Transverse colon (tissue), 4 donors: ENCODE measurements at regions not wholly inside any gene's neighbourhood (a gene's known extent, or its start where the extent isn't known, plus 50 kb on each side); places are given as distances from the start of the nearest gene placed in this dataset.
"Not testable (repeated sequence)": the region's sequence is repeated elsewhere in the genome, so short reads cannot be mapped to it uniquely, and the experiment has no call there.

Source experiments
- POLR2A ChIP-seq: fragments of 450-650 bp; IDR thresholded peaks from one replicate; pipeline ENCODE4 v1.6.1; 2016; ENCODE audit warnings: antibody characterized with exemption, mild to moderate bottlenecking, moderate library complexity
- POLR2AphosphoS5 ChIP-seq, 3 donors: sonication (generic); formaldehyde crosslinking; IDR thresholded peaks; one replicate each; pipeline ENCODE4 v1.6.1; 2016; ENCODE audit warnings: antibody characterized with exemption in 3 of 3
- TF ChIP-seq, protein P1 (sequence below), 5 experiments: fragments of 200-600 bp in 3 of 5; fragments of 450-650 bp in 2 of 5; sonication (generic) in 3 of 5; IDR thresholded peaks; 1 replicate in 2 of 5; 2 replicates in 3 of 5; pipeline ENCODE4 v1.5.1; 2016 to 2017; ENCODE audit warnings: antibody characterized with exemption in 5 of 5, inconsistent platforms in 3 of 5, mild to moderate bottlenecking in 2 of 5, moderate library complexity in 1 of 5

- TF ChIP-seq POLR2A; POLR2AphosphoS5 (IDR thresholded peaks at IDR 0.05): not testable (repeated sequence)
- TF ChIP-seq, protein P1, sequence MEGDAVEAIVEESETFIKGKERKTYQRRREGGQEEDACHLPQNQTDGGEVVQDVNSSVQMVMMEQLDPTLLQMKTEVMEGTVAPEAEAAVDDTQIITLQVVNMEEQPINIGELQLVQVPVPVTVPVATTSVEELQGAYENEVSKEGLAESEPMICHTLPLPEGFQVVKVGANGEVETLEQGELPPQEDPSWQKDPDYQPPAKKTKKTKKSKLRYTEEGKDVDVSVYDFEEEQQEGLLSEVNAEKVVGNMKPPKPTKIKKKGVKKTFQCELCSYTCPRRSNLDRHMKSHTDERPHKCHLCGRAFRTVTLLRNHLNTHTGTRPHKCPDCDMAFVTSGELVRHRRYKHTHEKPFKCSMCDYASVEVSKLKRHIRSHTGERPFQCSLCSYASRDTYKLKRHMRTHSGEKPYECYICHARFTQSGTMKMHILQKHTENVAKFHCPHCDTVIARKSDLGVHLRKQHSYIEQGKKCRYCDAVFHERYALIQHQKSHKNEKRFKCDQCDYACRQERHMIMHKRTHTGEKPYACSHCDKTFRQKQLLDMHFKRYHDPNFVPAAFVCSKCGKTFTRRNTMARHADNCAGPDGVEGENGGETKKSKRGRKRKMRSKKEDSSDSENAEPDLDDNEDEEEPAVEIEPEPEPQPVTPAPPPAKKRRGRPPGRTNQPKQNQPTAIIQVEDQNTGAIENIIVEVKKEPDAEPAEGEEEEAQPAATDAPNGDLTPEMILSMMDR (IDR thresholded peaks at IDR 0.05), result not testable (repeated sequence)
These were observed 108.5 kb upstream of the ZNF469 start for GRCh38 chr16:88274126-88274750.
